ENCODE measurements at regions not wholly inside any gene's neighbourhood (a gene's known extent, or its start where the extent isn't known, plus 50 kb on each side); places are given as distances from the start of the nearest gene placed in this dataset.

DNA sequence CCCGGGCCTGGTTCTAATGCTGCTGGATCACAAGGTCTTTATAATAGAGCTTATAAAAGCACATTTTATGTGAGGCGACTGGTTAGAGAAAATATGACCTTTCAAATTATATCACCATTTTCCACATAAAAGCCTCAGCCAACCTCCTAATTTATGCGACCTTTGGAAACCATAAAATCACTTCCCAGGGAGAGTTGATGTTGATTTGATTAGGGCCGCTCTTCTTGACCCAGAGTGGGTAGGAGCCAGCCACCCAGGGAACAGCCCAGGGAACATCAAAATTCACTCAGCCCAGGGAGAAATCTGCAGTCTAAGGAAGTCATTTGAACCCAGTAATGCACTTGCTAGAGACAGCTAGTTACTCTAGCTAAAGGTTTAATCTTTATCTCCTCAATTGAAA lies 79.8 kb upstream of the TENT5A start:
- H3K27me3 ChIP-seq (ENCODE audit: control insufficient read depth in 4 of 4, insufficient read depth in 4 of 4, low read length in 3 of 4): no peaks in the 10 kb centered on the region
- H3K27ac ChIP-seq (ENCODE audit: low read depth in 1 of 2, low read length in 2 of 2): no peak overlapping the region
- no peak for DNase-seq (ENCODE audit: low spot score)
- no peak overlapping the region for H3K4me3 ChIP-seq (ENCODE audit: low read depth in 1 of 3, low read length in 3 of 3)
- peaks cover 1 to 13% (median 6%) of the 10 kb centered on the region in 4 donors for H3K4me1 ChIP-seq (ENCODE audit: control insufficient read depth in 4 of 4, insufficient read depth in 4 of 4, low read length in 3 of 4)
- 88% methylated on average over 4 of the region's 4 CpGs for WGBS
- H3K9ac ChIP-seq (ENCODE audit: low read depth in 1 of 2, low read length in 2 of 2): no peak overlapping the region
- H3K36me3 ChIP-seq (ENCODE audit: control insufficient read depth in 4 of 4, insufficient read depth in 3 of 4, low read depth in 1 of 4, low read length in 3 of 4): no peaks in the 10 kb centered on the region
- H3K9me3 ChIP-seq (ENCODE audit: control insufficient read depth in 4 of 4, low read length in 3 of 4): no peaks in the 10 kb centered on the region
- TF ChIP-seq JUND (IDR thresholded peaks at IDR 0.05) (no peak), SP1 (IDR thresholded peaks at IDR 0.05) (no peak)
- TF ChIP-seq, protein P1, sequence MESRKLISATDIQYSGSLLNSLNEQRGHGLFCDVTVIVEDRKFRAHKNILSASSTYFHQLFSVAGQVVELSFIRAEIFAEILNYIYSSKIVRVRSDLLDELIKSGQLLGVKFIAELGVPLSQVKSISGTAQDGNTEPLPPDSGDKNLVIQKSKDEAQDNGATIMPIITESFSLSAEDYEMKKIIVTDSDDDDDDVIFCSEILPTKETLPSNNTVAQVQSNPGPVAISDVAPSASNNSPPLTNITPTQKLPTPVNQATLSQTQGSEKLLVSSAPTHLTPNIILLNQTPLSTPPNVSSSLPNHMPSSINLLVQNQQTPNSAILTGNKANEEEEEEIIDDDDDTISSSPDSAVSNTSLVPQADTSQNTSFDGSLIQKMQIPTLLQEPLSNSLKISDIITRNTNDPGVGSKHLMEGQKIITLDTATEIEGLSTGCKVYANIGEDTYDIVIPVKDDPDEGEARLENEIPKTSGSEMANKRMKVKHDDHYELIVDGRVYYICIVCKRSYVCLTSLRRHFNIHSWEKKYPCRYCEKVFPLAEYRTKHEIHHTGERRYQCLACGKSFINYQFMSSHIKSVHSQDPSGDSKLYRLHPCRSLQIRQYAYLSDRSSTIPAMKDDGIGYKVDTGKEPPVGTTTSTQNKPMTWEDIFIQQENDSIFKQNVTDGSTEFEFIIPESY (IDR thresholded peaks at IDR 0.05): no peak

DNA sequence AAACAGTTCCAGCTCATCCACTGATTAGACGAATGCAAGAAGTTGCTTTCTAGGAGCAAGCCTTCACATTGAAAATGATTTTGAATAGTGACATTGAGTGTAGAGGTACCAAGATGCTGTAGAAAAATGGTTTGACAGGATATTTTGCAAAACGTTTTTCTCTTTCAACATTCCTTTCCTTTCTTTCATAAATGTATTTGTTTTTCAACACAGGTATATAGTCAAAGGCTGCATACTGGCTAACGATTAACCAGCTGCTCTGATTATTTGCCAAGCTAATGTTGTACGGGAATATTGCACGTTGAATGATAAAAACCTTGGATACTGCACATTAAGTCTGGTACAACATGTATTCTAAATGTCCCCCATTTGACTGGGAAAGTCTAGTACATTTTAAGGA lies 78.8 kb upstream of the TENT5A start:
- no peaks in the 10 kb centered on the region for H3K36me3 ChIP-seq (ENCODE audit: control insufficient read depth in 4 of 4, insufficient read depth in 3 of 4, low read depth in 1 of 4, low read length in 3 of 4)
- H3K9me3 ChIP-seq (ENCODE audit: control insufficient read depth in 4 of 4, low read length in 3 of 4): no peaks in the 10 kb centered on the region
- H3K4me1 ChIP-seq (ENCODE audit: control insufficient read depth in 4 of 4, insufficient read depth in 4 of 4, low read length in 3 of 4): peaks cover 1 to 13% (median 6%) of the 10 kb centered on the region in 4 donors
- 20% methylated on average over 5 of the region's 5 CpGs for WGBS
- DNase-seq (ENCODE audit: low spot score): no peak
- no peaks in the 10 kb centered on the region for H3K27me3 ChIP-seq (ENCODE audit: control insufficient read depth in 4 of 4, insufficient read depth in 4 of 4, low read length in 3 of 4)
- no peak overlapping the region for H3K4me3 ChIP-seq (ENCODE audit: low read depth in 1 of 3, low read length in 3 of 3)
- TF ChIP-seq RXRA (IDR thresholded peaks at IDR 0.05) (peak in 1 of 2 donors; percentile 75), FOXA1 (IDR thresholded peaks at IDR 0.05) (peak; percentile 55), HNF4G (IDR thresholded peaks at IDR 0.05) (no peak), YY1 (IDR thresholded peaks at IDR 0.05) (peak; percentile 88), JUND (IDR thresholded peaks at IDR 0.05) (peak in 1 of 2 donors; percentile 73), RAD21 (IDR thresholded peaks at IDR 0.05) (peak; percentile 58 to 62), TAF1 (conservative IDR thresholded peaks at IDR 0.05) (no peak), FOXA2 (IDR thresholded peaks at IDR 0.05) (peak; percentile 67), GABPA (IDR thresholded peaks at IDR 0.05 in 1 of 2, conservative IDR thresholded peaks at IDR 0.05 in 1 of 2) (peak in 1 of 2 donors; percentile 34), NR2F2 (IDR thresholded peaks at IDR 0.05) (no peak), SP1 (IDR thresholded peaks at IDR 0.05) (peak; percentile 72), HNF4A (conservative IDR thresholded peaks at IDR 0.05) (peak; percentile 51 to 70), EGR1 (IDR thresholded peaks at IDR 0.05; ENCODE audit: low read depth in 2 of 2) (peak in 1 of 2 donors; percentile 50)
- TF ChIP-seq, protein P1 (IDR thresholded peaks at IDR 0.05): peak; percentile 71
- TF ChIP-seq, protein P2, sequence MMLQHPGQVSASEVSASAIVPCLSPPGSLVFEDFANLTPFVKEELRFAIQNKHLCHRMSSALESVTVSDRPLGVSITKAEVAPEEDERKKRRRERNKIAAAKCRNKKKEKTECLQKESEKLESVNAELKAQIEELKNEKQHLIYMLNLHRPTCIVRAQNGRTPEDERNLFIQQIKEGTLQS (IDR thresholded peaks at IDR 0.05): peak; percentile 36
- TF ChIP-seq, protein P3, sequence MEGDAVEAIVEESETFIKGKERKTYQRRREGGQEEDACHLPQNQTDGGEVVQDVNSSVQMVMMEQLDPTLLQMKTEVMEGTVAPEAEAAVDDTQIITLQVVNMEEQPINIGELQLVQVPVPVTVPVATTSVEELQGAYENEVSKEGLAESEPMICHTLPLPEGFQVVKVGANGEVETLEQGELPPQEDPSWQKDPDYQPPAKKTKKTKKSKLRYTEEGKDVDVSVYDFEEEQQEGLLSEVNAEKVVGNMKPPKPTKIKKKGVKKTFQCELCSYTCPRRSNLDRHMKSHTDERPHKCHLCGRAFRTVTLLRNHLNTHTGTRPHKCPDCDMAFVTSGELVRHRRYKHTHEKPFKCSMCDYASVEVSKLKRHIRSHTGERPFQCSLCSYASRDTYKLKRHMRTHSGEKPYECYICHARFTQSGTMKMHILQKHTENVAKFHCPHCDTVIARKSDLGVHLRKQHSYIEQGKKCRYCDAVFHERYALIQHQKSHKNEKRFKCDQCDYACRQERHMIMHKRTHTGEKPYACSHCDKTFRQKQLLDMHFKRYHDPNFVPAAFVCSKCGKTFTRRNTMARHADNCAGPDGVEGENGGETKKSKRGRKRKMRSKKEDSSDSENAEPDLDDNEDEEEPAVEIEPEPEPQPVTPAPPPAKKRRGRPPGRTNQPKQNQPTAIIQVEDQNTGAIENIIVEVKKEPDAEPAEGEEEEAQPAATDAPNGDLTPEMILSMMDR (IDR thresholded peaks at IDR 0.05; ENCODE audit: low read depth, low read length, missing input control): no peak
- TF ChIP-seq, protein P4, sequence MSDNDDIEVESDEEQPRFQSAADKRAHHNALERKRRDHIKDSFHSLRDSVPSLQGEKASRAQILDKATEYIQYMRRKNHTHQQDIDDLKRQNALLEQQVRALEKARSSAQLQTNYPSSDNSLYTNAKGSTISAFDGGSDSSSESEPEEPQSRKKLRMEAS (IDR thresholded peaks at IDR 0.05): peak; percentile 55
- TF ChIP-seq, protein P5, sequence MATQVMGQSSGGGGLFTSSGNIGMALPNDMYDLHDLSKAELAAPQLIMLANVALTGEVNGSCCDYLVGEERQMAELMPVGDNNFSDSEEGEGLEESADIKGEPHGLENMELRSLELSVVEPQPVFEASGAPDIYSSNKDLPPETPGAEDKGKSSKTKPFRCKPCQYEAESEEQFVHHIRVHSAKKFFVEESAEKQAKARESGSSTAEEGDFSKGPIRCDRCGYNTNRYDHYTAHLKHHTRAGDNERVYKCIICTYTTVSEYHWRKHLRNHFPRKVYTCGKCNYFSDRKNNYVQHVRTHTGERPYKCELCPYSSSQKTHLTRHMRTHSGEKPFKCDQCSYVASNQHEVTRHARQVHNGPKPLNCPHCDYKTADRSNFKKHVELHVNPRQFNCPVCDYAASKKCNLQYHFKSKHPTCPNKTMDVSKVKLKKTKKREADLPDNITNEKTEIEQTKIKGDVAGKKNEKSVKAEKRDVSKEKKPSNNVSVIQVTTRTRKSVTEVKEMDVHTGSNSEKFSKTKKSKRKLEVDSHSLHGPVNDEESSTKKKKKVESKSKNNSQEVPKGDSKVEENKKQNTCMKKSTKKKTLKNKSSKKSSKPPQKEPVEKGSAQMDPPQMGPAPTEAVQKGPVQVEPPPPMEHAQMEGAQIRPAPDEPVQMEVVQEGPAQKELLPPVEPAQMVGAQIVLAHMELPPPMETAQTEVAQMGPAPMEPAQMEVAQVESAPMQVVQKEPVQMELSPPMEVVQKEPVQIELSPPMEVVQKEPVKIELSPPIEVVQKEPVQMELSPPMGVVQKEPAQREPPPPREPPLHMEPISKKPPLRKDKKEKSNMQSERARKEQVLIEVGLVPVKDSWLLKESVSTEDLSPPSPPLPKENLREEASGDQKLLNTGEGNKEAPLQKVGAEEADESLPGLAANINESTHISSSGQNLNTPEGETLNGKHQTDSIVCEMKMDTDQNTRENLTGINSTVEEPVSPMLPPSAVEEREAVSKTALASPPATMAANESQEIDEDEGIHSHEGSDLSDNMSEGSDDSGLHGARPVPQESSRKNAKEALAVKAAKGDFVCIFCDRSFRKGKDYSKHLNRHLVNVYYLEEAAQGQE (IDR thresholded peaks at IDR 0.05): peak; percentile 64
- peak overlapping the region; percentile 31 to 55 for H3K27ac ChIP-seq (ENCODE audit: low read depth in 1 of 2, low read length in 2 of 2)
- no peak overlapping the region for H3K9ac ChIP-seq (ENCODE audit: low read depth in 1 of 2, low read length in 2 of 2)

Measured in liver (tissue), 8 donors.